ENCODE measurements at regions not wholly inside any gene's neighbourhood (a gene's known extent, or its start where the extent isn't known, plus 50 kb on each side); places are given as distances from the start of the nearest gene placed in this dataset.
"Not testable (repeated sequence)": the region's sequence is repeated elsewhere in the genome, so short reads cannot be mapped to it uniquely, and the experiment has no call there.

DNA sequence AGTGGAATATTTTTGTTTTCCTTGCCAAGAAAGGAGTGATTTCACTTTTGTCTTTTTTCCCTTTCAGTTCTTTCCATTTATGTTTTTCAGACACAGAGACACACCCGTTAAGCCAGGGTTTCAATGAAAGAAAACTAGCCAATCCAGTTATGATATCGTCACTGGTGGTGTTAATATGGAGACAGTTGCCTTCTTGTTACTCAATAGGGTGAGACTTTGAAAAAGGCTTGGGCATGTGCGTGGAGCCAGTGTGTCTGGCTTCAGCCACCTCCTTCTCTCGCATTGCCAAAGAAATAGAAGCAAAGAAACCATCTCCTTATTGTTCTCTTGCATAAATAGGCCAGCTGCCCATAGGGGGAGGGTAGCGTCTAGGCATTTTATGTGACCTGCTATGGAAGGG lies 84.1 kb upstream of the DLX6 start:
- H3K4me2 ChIP-seq = no peak overlapping the region
- DNase-seq (ENCODE audit: low spot score) = no peak
- H3F3A ChIP-seq (ENCODE audit: low read depth) = no peaks in the 10 kb centered on the region
- no peaks in the 10 kb centered on the region for H3K36me3 ChIP-seq
- no peak overlapping the region for H3K9ac ChIP-seq
- Mint-ChIP-seq H3K4me3 (no peak overlapping the region), H3K27ac (no peak overlapping the region), H3K36me3 (no peaks in the 10 kb centered on the region), H3K9me3 (no peaks in the 10 kb centered on the region), H3K27me3 (ENCODE audit: insufficient read depth, low read depth) (peaks cover 3% of the 10 kb centered on the region), H3K4me1 (no peaks in the 10 kb centered on the region)
- no peak for TF ChIP-seq EZH2 (IDR thresholded peaks at IDR 0.05)
- no peak for TF ChIP-seq EZH2phosphoT487 (IDR thresholded peaks at IDR 0.05)
- TF ChIP-seq, protein P1, sequence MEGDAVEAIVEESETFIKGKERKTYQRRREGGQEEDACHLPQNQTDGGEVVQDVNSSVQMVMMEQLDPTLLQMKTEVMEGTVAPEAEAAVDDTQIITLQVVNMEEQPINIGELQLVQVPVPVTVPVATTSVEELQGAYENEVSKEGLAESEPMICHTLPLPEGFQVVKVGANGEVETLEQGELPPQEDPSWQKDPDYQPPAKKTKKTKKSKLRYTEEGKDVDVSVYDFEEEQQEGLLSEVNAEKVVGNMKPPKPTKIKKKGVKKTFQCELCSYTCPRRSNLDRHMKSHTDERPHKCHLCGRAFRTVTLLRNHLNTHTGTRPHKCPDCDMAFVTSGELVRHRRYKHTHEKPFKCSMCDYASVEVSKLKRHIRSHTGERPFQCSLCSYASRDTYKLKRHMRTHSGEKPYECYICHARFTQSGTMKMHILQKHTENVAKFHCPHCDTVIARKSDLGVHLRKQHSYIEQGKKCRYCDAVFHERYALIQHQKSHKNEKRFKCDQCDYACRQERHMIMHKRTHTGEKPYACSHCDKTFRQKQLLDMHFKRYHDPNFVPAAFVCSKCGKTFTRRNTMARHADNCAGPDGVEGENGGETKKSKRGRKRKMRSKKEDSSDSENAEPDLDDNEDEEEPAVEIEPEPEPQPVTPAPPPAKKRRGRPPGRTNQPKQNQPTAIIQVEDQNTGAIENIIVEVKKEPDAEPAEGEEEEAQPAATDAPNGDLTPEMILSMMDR (IDR thresholded peaks at IDR 0.05) = no peak
- no peak overlapping the region for H3K4me3 ChIP-seq
- H4K20me1 ChIP-seq (ENCODE audit: low read depth) = no peaks in the 10 kb centered on the region
- H2AFZ ChIP-seq (replicated peaks) = peak overlapping the region; percentile 45
- H3K4me1 ChIP-seq = no peaks in the 10 kb centered on the region
- H3K27me3 ChIP-seq = no peaks in the 10 kb centered on the region
- H3K79me2 ChIP-seq (ENCODE audit: low read depth) = no peaks in the 10 kb centered on the region
- H3K9me3 ChIP-seq (ENCODE audit: low read depth) = no peaks in the 10 kb centered on the region
- H3K27ac ChIP-seq = no peak overlapping the region

DNA sequence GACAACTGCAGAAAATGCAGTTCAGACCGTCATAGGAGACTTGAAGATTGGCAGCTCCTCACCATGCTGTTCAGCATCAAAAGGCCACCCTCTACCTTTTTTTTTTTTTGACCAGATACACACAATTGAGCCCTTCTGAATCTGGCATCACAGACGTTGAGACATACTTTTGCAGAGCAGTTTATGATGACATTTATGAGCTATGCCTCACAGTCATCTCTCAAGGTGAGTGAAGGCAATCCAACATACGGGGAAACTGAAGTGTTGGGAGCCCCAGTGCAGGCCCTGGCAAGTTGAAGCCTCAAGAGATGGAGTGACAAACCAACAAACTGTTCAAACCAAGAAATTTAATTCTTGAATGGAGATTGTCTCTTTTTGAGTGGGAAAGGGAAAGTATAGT lies 83.6 kb upstream of the DLX6 start:
- H3K27ac Mint-ChIP-seq = no peak overlapping the region
- Histone ChIP-seq H3F3A (ENCODE audit: low read depth) (no peaks in the 10 kb centered on the region), H3K79me2 (ENCODE audit: low read depth) (no peaks in the 10 kb centered on the region), H3K36me3 (no peaks in the 10 kb centered on the region), H3K9me3 (ENCODE audit: low read depth) (no peaks in the 10 kb centered on the region), H3K27me3 (no peaks in the 10 kb centered on the region), H3K4me3 (no peak overlapping the region), H3K4me2 (no peak overlapping the region), H2AFZ (replicated peaks) (peak overlapping the region; percentile 45), H3K27ac (no peak overlapping the region), H4K20me1 (ENCODE audit: low read depth) (no peaks in the 10 kb centered on the region), H3K9ac (no peak overlapping the region), H3K4me1 (no peaks in the 10 kb centered on the region)
- no peaks in the 10 kb centered on the region for H3K9me3 Mint-ChIP-seq
- H3K36me3 Mint-ChIP-seq = no peaks in the 10 kb centered on the region
- no peak for DNase-seq (ENCODE audit: low spot score)
- H3K4me1 Mint-ChIP-seq = no peaks in the 10 kb centered on the region
- no peak overlapping the region for H3K4me3 Mint-ChIP-seq
- TF ChIP-seq, protein P1 (IDR thresholded peaks at IDR 0.05) = no peak
- TF ChIP-seq EZH2phosphoT487 (IDR thresholded peaks at IDR 0.05) (no peak), EZH2 (IDR thresholded peaks at IDR 0.05) (no peak)
- H3K27me3 Mint-ChIP-seq (ENCODE audit: insufficient read depth, low read depth) = peaks cover 3% of the 10 kb centered on the region

DNA sequence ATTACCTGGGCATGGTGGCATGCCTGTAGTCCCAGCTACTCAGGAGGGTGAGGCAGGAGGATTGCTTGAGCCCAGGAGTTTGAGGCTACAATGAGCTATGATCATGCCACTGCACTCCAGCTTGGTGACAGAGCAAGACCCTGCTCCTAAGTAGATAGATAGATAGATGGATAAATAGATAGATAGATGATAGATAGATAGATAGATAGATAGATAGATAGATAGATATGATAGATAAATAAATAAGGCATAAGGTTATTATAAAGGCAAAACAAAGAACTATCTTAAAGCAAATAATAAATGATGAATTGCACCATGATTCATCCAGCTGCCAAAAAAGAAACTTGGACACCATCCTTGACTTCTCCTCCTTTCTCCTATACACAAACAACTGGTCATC lies 82.0 kb upstream of the DLX6 start:
- H3K9me3 ChIP-seq (ENCODE audit: low read depth); H3K9ac ChIP-seq; H3K27me3 ChIP-seq; H3K27ac Mint-ChIP-seq; H3K36me3 ChIP-seq; H3K27ac ChIP-seq; H3K4me1 Mint-ChIP-seq; H3F3A ChIP-seq (ENCODE audit: low read depth); H3K79me2 ChIP-seq (ENCODE audit: low read depth); H3K4me1 ChIP-seq; H3K4me2 ChIP-seq; H3K4me3 ChIP-seq; H3K9me3 Mint-ChIP-seq; H2AFZ ChIP-seq (replicated peaks); H3K4me3 Mint-ChIP-seq; H4K20me1 ChIP-seq (ENCODE audit: low read depth); H3K27me3 Mint-ChIP-seq (ENCODE audit: insufficient read depth, low read depth); DNase-seq (ENCODE audit: low spot score); H3K36me3 Mint-ChIP-seq: not testable (repeated sequence)

DNA sequence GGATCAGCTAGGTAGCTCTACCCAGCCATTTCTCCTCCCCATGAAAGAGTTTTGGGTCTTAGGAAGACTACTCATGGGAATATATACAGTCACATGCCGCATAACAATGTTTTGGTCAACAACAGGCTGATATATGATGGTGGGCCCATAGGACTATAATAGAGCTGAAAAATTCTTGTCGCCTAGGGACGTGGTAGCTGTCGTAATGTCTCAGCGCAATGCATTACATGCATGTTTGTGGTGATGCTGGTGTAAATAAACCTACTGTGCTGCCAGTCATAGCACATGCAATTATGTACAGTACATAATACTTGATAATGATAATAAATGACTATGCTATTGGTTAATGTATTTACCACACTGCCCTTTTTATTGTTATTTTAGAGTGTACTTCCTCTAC lies 78.2 kb upstream of the DLX6 start:
- Histone ChIP-seq H3K4me3 (no peak overlapping the region), H3K4me1 (no peaks in the 10 kb centered on the region), H3K9ac (no peak overlapping the region), H2AFZ (replicated peaks) (no peak overlapping the region), H3K9me3 (ENCODE audit: low read depth) (no peaks in the 10 kb centered on the region), H3F3A (ENCODE audit: low read depth) (no peaks in the 10 kb centered on the region), H3K27me3 (no peaks in the 10 kb centered on the region), H3K36me3 (no peaks in the 10 kb centered on the region), H3K4me2 (no peak overlapping the region), H4K20me1 (ENCODE audit: low read depth) (no peaks in the 10 kb centered on the region), H3K79me2 (ENCODE audit: low read depth) (no peaks in the 10 kb centered on the region), H3K27ac (no peak overlapping the region)
- no peak for DNase-seq (ENCODE audit: low spot score)
- no peaks in the 10 kb centered on the region for H3K9me3 Mint-ChIP-seq
- no peaks in the 10 kb centered on the region for H3K4me1 Mint-ChIP-seq
- TF ChIP-seq EZH2phosphoT487 (IDR thresholded peaks at IDR 0.05) (no peak), EZH2 (IDR thresholded peaks at IDR 0.05) (no peak)
- TF ChIP-seq, protein P1 (IDR thresholded peaks at IDR 0.05) = no peak
- H3K36me3 Mint-ChIP-seq = no peaks in the 10 kb centered on the region
- H3K27me3 Mint-ChIP-seq (ENCODE audit: insufficient read depth, low read depth) = no peaks in the 10 kb centered on the region
- no peak overlapping the region for H3K27ac Mint-ChIP-seq
- H3K4me3 Mint-ChIP-seq = no peak overlapping the region
